GM19043 (cell line): ENCODE measurements at regions not wholly inside any gene's neighbourhood (a gene's known extent, or its start where the extent isn't known, plus 50 kb on each side); places are given as distances from the start of the nearest gene placed in this dataset.
A peak's percentile ranks its signal among the peaks of the same experiment; 100 is the strongest.

Source experiments
- ATAC-seq: cut with Tn5 transposase; IDR thresholded peaks from one replicate; pipeline ENCODE4 v1.9.1; 2021; ENCODE audit warnings: low read depth; ENCODE audit not compliant: unreplicated experiment

DNA sequence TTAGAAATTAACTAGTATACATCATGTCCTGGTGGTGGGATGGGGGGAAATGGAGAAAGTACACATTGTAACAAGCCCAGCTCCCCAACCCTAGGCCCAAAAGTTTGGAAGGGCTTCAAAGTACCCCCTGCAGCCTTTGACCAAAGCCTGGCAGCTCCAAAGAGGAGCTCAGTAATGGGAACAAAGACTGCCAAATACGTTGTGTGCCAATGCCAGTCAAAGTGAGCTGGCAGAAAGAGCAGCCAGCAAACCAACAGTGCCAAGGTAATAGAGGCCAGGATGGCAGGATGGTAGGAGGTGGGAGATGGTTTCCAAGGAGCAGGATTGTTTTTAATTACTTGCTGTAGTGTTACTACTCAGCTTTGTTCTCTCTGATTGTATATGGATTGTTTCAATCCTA, 248.3 kb downstream of the COX7C start:
- no peak for ATAC-seq

DNA sequence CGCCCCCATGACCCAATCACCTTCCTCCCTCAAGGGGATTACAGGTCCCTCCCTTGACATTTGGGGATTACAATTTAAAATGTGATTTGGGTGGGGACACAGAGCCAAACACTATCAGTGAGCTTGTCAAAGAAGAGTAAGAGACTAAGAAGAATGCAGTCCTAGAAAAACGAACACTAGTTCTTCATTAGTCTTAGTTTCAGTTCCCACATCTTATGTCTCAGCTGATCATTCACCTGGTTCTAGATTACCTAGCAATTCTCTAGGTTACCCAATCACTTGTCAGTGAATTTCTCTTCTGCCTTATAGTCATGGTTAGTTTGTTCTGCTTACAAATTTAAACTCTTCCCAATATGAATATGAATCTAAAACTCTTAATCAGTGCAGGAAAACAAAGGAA, 251.5 kb downstream of the COX7C start:
- no peak for ATAC-seq

DNA sequence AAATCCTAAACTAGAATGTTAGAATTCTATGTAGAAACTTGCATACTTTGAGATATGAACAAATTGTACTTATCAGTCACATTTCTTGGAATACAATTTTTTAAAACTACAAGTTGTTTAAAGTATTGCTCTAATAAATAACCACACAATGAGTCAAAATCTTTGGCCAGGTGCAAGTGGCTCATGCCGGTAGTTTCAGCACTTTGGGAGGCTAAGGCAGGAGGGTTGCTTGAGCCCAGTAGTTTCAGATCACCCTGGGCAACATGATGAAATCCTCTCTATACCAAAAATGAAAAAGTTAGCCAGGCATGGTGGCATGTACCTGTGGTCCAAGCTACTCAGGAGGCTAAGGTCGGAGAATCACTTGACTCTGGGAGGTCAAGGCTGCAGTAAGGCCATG, 257.8 kb downstream of the COX7C start:
- ATAC-seq, result no peak

DNA sequence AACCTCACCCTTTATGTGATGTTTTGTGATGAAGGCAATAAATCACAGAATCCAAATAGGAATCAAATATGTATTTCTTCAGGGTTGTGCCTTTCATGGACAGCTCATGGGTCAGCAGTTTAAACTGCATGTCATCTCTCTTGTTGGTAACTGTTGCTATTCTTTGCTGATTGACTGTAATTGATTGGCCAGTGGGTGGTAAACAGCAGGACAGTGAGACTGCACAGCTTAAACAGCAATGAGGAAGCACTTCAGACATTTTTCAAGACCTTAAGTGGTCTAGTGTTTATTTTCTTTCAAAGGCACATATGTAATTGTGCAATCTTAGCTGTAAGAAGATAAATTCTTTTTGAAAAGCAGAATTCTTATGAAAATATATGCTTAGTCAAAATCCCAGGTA, 260.5 kb downstream of the COX7C start:
- no peak for ATAC-seq

DNA sequence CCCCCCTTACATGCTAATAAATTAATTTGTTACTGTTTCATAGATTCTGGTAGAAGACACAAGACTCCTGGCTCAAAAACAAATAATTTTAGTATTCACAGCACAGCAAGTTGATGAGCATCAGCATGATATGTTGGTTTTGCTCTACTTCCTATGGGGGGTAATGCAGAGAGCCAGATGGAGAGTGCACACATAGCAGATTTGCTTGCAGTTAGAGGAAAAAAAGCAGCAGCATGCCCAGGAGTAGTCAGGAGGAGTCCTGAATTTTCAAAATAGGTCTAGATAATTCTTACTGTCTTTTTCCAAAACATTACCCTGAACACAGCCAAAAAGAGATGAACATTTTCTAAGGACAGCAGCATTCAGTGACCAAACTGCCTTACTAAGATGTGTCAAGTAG, 261.3 kb downstream of the COX7C start:
- no peak for ATAC-seq

DNA sequence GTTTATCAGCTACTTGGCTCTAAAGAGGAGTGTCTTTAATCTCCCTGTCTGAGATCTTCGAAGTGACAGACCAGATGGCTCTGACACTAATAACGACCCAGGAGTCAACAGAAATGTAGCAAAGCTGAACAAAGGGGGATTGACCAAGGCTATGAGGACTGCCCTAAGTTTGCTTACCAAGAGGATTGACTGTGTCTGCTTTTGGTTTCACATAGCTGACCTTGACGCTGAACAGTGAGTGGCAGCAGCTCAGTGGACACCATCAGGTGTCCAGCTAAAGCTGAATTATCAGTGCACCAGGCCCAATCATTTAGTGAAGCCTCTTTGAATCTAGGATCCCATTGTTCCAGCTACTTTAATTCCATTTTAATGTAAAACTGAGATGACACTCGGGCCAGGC, 262.6 kb downstream of the COX7C start:
- no peak for ATAC-seq

DNA sequence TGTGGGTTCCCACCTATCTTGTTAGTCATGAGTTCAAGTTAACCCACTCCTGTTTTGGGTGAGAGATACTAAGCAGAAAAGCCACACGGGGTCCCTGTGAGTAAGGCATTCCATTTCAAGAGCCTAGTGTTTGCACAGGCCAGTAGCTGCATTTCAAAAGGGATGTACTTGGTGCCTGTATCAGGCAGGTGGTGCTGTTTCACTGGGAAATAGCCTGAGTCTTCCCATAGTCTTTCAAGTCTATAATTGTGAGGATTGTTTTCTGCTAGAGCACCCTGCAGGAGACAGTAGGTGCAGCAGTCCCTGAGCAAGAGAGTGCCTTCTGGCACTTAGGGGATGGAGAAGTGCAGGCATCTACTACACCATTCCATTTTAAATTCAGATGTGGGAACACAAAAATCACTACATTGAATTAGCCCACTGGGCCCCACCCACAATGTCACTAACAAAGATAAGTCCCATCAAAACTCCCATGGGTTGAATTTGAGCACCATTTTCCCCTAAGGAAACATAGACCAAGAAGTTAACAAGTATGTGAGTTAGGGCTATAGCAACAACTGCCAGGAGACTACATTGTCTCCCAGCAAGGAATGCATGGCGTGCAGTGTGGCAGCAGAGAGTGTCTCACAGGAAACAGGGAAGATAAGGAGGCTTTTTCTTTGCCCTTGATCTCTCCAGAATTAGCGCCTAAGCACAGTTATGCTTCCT, 263.2 kb downstream of the COX7C start:
- ATAC-seq, result peak; percentile 89

DNA sequence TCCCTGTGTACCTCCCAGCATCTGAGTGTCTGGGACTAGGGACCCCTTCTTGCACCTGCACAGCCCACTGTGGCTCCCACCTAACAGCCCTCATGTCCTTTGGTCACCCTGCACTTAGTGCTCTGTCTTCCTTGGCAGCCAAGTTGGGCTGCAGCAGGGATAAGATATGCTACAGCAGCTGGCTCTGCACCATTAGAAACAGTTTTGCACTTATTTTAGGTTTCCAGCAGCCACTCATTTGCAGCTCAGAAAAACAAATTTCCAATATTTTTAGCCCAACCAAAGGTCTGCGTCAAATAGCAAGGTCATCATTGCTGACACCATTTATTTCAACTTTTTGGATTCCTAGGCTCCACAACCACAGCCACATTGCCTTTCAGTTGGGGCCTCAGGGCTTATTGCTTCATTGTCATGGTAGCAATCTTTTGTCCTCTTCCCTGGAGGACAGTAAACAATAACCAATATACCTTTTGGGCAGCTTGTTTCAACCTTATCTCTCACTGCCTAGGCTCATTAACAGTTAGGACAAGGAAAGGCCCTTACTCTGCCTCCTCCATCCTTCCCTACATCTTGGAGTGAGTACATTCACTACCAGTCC, 263.9 kb downstream of the COX7C start:
- no peak for ATAC-seq

DNA sequence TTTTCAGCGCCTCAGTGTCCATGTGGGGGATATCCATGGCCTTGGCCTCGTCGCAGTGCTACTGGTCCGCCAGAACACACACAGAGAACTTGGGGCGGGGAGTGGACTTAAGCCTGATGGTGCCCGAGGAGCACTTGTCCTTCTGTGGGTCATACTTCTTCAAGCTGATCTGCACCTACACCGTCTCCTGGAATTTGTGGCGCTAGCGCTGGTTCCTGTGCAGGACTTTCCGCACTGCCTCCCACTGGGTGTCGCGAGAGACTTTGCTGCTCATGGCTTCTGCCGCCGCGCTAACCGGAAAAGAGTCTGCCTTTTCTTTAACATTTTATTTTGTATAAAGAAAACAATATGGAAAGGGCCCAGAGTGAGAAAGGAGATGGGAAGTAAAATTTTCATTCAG, 266.9 kb downstream of the COX7C start:
- ATAC-seq, result no peak

DNA sequence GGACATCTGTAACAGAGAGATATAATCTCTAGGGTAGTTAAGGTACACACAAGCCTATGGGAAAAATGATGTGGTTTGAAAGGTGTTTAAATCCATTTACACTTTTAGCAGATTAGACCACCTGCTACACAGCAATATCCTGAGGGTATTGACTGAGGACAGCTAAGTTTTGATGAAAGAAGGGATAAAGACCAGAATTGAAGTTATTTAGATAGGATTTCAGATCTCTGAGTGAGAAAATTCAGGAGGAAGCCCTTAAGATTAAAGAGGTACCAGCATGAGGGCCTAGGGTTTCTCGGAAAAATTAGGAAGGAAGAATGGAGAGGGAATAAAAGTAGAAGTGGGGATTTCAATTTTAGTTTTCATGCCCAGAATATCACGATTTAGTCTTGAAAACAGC, 267.3 kb downstream of the COX7C start:
- no peak for ATAC-seq

DNA sequence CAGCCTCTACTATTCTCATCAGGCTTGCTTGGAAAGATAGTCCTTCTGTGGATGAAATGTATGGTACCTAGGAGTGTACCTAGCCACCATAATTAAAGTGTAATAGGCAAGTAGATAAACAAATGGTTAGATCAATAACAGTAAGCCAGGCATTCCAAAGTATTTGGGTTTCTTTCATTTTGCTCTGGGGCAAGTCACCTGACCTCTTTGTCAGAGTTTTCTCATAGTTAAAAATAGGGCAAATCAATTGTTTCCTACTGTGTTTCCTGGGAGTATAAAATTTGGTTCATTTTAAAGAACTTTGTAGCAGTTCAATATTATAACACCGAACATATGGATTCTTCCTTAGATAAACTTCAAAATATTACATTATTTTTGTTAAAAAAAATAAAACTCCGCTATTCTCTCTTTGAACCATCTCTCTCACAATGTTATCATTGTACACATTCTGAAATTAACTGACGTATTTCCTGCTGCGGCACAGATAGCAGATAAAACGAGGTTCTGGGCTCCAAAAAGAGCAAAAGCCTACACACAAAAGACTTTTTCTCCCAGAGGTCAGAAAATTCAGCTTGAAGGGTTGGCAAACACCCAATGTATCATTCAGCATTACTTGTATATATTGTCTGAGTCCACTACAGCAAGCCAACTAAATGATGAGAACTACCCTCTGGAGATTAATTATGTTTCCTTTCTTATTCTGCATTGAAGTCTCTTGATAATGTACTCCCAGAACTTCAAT, 267.9 kb downstream of the COX7C start:
- ATAC-seq, result no peak

DNA sequence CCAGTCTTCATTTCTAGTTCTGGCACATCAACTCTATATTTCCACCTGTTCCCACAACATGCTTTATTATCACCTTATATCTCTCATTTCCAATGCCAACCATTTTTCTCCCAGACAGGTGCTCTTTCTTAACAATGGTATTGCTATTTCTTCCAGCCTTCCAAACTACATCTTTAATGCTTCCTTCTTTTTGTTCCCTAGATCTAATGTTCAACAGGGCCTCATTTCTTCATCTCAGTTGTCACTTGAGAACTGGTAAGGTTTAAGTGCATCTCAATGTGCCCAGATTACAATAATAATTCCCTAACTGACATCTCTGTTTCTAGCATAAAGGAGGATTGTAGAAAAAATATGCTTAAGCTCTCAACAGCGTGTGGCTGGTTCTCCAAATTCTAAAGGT, 272.6 kb downstream of the COX7C start:
- ATAC-seq, result no peak

DNA sequence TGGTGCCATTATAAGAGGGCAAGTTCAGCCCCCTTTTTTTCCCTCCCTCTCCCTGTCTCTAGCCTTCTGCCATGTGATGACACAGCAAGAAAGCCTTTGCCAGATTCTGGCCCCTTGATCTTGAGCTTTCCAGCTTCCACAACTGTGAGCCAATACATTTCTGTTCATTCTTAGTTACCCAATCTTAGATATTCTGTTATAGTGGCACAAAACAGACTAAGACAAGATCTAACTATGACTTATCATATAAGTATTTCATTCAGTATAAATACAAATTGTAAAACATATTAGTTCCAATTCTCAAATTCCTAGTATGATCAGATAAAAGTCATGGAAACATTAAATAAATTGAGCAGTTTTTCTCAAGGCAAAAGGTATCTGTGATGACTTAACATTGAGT, 276.3 kb downstream of the COX7C start:
- ATAC-seq, result no peak

DNA sequence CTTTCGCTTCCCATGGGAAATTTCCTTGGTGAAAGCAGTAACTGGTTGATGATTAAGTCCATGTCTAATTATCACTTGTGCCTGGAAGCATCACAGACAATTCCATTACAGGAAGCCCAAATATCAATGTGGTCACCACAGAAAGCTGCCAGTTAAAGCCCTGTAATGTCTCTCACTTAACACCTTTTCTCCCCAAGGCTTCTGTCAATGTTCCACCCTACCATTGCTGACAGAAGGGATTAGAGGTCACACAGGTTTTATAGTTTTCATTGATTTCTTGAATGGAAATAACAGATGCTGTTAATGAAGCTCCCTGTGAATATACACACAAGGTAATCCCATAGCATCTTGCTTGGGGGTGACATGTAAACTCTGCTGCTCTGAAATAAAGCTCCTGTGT, 279.2 kb downstream of the COX7C start:
- no peak for ATAC-seq

DNA sequence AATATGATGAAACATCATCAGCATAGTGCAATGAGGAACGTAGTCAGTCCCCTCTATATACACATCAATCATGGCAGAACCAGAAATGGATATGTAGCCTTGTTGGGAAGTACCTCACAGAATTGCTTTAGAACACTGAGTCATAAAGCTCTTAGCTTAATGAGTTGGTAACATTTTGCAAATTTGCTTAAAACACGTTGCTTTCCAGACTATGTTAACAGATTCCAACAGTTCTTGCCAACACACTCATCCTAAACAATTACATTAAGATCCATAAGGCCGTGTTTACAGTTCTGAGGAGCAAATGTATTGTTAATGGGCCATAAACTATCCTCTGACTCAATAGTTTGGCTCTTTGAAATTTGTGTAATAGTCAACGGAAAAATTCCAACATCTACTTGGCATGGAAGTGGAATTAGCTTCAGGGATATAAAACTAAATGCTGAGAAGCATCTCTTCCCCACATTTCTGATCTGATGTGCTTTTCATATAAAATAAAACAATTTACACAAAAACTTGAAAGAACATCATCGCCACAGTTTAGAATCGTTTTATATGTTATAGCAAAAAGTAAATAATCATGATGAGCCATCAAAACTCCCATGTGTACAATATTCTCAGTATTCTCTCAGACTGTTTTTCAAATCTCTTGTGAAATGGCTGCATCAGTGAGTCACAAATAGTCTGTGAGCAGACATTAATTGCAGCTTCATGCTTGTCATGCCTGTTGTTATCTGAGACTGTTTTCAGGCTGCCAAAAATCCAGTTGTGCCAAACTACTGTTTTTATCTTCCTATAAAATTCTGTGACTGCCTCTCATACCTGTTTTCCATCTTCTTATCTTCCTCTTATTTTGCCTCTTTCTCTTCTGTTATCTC, 291.9 kb downstream of the COX7C start:
- no peak for ATAC-seq

DNA sequence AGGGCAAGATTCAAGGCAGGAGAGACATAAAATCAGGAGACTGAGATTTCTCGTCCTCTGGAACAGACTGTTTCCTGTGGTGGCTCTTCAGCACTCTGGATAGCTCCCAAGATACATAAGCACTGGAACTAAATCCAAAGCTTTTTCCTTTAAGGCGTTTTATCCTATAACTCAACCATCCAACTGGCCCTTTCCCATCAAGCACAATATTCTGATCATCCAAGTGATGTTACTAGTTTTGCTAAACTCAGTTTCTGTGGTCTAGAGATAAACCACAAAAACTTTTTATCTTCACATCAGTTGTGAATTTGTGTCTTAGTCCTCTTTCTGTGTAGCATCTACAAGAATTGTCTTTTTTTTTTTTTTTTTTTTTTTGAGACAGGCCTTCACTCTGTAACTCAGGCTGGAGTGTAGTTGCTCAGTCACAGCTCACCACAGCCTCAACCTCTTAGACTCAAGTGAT, 299.4 kb downstream of the COX7C start:
- no peak for ATAC-seq

DNA sequence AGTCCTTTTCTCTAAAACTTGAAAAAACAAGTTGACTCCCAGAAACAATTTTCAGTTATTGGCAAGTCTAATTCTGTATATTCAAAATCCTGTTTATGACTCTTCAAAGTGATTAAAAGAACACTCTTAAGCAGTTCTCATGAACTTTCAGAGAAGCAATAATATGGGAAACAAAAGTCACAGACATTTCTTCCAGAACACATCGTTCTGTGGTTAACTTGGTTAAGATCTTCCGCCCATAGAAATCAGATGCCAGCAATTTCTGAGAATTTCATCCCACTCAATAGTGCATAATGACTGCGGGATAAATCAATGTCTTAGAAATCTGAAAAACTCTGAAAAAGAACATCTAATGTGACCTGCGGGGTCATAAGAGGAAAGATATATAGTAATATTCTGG, 300.5 kb downstream of the COX7C start:
- no peak for ATAC-seq

DNA sequence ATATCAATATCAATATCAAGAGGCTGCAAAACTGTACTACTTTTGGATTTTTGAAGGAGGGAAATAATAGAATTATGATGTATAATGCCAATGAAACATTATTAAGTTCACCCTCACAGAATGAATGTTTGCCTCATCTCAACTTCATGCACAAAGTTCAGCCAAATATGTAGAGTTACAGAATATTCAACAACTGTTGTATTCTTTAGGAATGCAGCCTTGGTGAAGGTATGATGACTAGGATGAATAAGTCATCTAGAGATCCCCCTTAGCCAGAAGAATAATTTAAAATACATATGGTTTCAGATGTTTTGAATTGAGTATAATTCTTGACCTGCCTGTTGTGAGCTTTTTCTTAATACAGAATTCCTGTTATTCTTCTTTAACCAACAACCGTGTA, 308.3 kb downstream of the COX7C start:
- ATAC-seq, result no peak

DNA sequence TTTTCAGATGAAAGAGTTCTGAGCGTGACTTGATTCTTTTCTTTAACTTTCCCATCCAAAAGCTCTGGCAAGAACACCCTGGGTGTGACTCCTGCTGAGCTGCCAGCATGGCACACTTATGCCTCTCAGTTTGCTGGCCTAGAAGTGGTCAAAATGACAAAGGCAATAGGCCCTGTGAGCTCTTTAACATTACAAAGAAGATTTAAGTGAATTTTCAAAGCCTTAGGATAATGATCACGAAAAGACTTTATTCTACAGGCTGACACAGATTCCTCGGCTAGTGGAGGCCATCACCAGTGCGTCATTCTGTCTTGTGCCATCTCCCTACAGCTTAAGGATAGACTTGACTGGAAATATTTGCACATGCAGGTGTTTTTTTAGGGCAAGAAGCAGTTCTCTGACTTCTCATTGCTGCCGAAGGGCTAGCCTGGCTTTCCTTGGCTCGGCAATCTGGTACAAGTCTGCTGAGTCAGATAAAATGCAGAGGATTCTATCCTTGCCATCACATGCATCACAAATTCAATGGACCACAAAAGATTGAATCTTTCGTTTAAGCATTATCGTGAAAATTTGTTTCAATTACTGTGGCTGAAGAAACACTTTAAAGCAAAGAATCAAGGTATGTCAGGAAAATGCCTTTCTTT, 311.5 kb downstream of the COX7C start:
- ATAC-seq, result no peak

DNA sequence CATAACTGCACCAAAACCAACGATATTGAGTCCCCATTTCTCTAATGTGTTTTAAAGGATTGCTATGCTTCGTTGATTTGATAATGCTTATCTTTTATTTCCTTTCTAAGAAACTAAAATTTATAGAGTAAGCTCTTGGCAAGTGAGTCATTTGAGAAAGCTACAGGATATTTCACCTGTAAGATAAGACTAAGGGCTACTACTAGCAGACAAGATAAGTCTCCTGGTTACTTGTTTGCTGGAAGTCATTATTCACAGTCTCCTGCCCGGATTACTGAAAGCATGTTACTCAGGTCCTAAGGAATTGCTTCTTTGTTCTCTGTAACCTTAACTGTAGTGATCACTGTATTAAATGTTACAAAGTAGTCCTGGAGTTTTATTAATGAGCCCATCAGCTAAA, 315.9 kb upstream of the RASA1 start:
- no peak for ATAC-seq
